ENCODE measurements at regions not wholly inside any gene's neighbourhood (a gene's known extent, or its start where the extent isn't known, plus 50 kb on each side); places are given as distances from the start of the nearest gene placed in this dataset.

GRCh38 chr13:65937251-65937650, 1292.9 kb downstream of the PCDH9 start:
- no peak for TF ChIP-seq EZH2 (IDR thresholded peaks at IDR 0.05; ENCODE audit: low read depth, unreplicated experiment)
- no peak for TF ChIP-seq CTCF (conservative IDR thresholded peaks at IDR 0.05; ENCODE audit: low read depth in 2 of 2)
- no peak for TF ChIP-seq POLR2AphosphoS5 (IDR thresholded peaks at IDR 0.05; ENCODE audit: low read depth)
- TF ChIP-seq EZH2phosphoT487 (IDR thresholded peaks at IDR 0.05; ENCODE audit: unreplicated experiment): no peak
- no peak for TF ChIP-seq JUNB (IDR thresholded peaks at IDR 0.05; ENCODE audit: unreplicated experiment)
- TF ChIP-seq CREB1 (CRISPR knock-in tag; IDR thresholded peaks at IDR 0.05; ENCODE audit: low read depth): no peak

Measured in GM23338 (cell line).